ENCODE measurements at regions not wholly inside any gene's neighbourhood (a gene's known extent, or its start where the extent isn't known, plus 50 kb on each side); places are given as distances from the start of the nearest gene placed in this dataset.

GRCh38 chr2:57448816-57449215, 597.8 kb upstream of the VRK2 start:
- 35 to 50% (median 42%) methylated on average over 3 of the region's 3 CpGs for WGBS, 3 donors
- intact Hi-C loops (cut with DNase I), result no loop called here
- Histone ChIP-seq H3K27ac (no peak overlapping the region), H3K4me1 (ENCODE audit: insufficient read depth) (no peaks in the 10 kb centered on the region), H3K36me3 (no peaks in the 10 kb centered on the region), H3K27me3 (no peaks in the 10 kb centered on the region), H3K4me3 (no peak overlapping the region), H3K9me3 (no peaks in the 10 kb centered on the region)
- no peak for DNase-seq
- no peak for TF ChIP-seq EP300 (IDR thresholded peaks at IDR 0.05)
- TF ChIP-seq, protein P1, sequence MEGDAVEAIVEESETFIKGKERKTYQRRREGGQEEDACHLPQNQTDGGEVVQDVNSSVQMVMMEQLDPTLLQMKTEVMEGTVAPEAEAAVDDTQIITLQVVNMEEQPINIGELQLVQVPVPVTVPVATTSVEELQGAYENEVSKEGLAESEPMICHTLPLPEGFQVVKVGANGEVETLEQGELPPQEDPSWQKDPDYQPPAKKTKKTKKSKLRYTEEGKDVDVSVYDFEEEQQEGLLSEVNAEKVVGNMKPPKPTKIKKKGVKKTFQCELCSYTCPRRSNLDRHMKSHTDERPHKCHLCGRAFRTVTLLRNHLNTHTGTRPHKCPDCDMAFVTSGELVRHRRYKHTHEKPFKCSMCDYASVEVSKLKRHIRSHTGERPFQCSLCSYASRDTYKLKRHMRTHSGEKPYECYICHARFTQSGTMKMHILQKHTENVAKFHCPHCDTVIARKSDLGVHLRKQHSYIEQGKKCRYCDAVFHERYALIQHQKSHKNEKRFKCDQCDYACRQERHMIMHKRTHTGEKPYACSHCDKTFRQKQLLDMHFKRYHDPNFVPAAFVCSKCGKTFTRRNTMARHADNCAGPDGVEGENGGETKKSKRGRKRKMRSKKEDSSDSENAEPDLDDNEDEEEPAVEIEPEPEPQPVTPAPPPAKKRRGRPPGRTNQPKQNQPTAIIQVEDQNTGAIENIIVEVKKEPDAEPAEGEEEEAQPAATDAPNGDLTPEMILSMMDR (IDR thresholded peaks at IDR 0.05), result no peak
- TF ChIP-seq POLR2A (IDR thresholded peaks at IDR 0.05), result no peak

- intact Hi-C loops (cut with DNase I), result no loop called here
- H3K27me3 ChIP-seq, result no peaks in the 10 kb centered on the region
- TF ChIP-seq, protein P1 (IDR thresholded peaks at IDR 0.05), result no peak
- TF ChIP-seq POLR2A (IDR thresholded peaks at IDR 0.05), result no peak
- no peak for TF ChIP-seq EP300 (IDR thresholded peaks at IDR 0.05)
- no peak overlapping the region for H3K27ac ChIP-seq
- DNase-seq, result no peak
- no peaks in the 10 kb centered on the region for H3K4me1 ChIP-seq (ENCODE audit: insufficient read depth)
- H3K4me3 ChIP-seq, result no peak overlapping the region
- no peaks in the 10 kb centered on the region for H3K36me3 ChIP-seq
- H3K9me3 ChIP-seq, result no peaks in the 10 kb centered on the region
Measured at GRCh38 chr2:57450170-57450569, 596.4 kb upstream of the VRK2 start.

GRCh38 chr2:57452634-57453033, 594.0 kb upstream of the VRK2 start:
- Histone ChIP-seq H3K27ac (no peak overlapping the region), H3K4me1 (ENCODE audit: insufficient read depth) (no peaks in the 10 kb centered on the region), H3K4me3 (no peak overlapping the region), H3K27me3 (no peaks in the 10 kb centered on the region), H3K36me3 (no peaks in the 10 kb centered on the region), H3K9me3 (no peaks in the 10 kb centered on the region)
- intact Hi-C loops (cut with DNase I), result no loop called here
- no peak for TF ChIP-seq POLR2A (IDR thresholded peaks at IDR 0.05)
- TF ChIP-seq, protein P1 (IDR thresholded peaks at IDR 0.05), result no peak
- no peak for TF ChIP-seq EP300 (IDR thresholded peaks at IDR 0.05)
- no peak for DNase-seq
- WGBS, 3 donors, result 68 to 73% (median 68%) methylated on average over 4 of the region's 4 CpGs

GRCh38 chr2:57453945-57454344, 592.7 kb upstream of the VRK2 start:
- H3K4me3 ChIP-seq, result no peak overlapping the region
- 84 to 90% (median 88%) methylated on average over 1 of the region's 1 CpG for WGBS, 3 donors
- intact Hi-C loops (cut with DNase I), result no loop called here

More at GRCh38 chr2:57453945-57454344, 592.7 kb upstream of the VRK2 start:
- DNase-seq, result no peak
- TF ChIP-seq POLR2A (IDR thresholded peaks at IDR 0.05) (no peak), EP300 (IDR thresholded peaks at IDR 0.05) (no peak)
- TF ChIP-seq, protein P1 (IDR thresholded peaks at IDR 0.05), result no peak
- H3K36me3 ChIP-seq, result no peaks in the 10 kb centered on the region
- no peaks in the 10 kb centered on the region for H3K27me3 ChIP-seq
- H3K9me3 ChIP-seq, result no peaks in the 10 kb centered on the region
- no peak overlapping the region for H3K27ac ChIP-seq
- no peaks in the 10 kb centered on the region for H3K4me1 ChIP-seq (ENCODE audit: insufficient read depth)

All from ovary (tissue), 7 donors.